NT2/D1 (cell line): ENCODE measurements at regions not wholly inside any gene's neighbourhood (a gene's known extent, or its start where the extent isn't known, plus 50 kb on each side); places are given as distances from the start of the nearest gene placed in this dataset.

Experiments
- SUZ12 ChIP-seq: IDR thresholded peaks from 2 replicates; pipeline ENCODE4 v1.6.1; 2011; ENCODE audit not compliant: insufficient read length, insufficient read depth; ENCODE audit errors: extremely low read depth
- YY1 ChIP-seq: IDR thresholded peaks from 2 replicates; pipeline ENCODE4 v1.6.1; 2011; ENCODE audit not compliant: insufficient read length, insufficient read depth
- ZNF274 ChIP-seq: IDR thresholded peaks from 2 replicates; pipeline ENCODE4 v1.6.1; 2011; ENCODE audit warnings: mild to moderate bottlenecking, low read depth, low read length

DNA sequence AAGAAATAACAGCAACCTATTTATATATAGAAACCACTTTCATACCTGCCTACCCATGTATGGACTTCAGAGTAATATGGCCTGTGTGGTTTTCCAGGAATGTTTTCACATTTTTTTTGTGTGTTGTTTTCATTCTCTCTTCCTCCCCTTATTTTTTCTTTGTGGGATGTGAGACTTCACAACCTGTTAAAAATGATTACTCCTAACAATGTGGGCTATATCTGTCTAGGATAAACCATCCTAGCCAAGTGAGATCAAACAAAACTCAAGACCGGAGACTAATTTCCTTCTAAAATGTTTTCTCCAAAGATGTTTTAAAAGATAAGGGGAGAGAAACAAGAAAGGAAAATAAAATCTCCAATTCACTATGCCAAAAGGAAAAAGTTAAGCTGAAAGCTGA, 106.1 kb upstream of the DIPK2B start:
- no peak for TF ChIP-seq SUZ12
- TF ChIP-seq ZNF274 = no peak
- TF ChIP-seq YY1 = no peak
